Ovary (tissue), 3 donors: ENCODE measurements at regions not wholly inside any gene's neighbourhood (a gene's known extent, or its start where the extent isn't known, plus 50 kb on each side); places are given as distances from the start of the nearest gene placed in this dataset.

Experiments
- EP300 ChIP-seq: sonication (generic); formaldehyde crosslinking; IDR thresholded peaks from one replicate; pipeline ENCODE4 v1.6.1; 2017; ENCODE audit warnings: antibody characterized with exemption
- POLR2A ChIP-seq: fragments of 450-650 bp; IDR thresholded peaks from one replicate; pipeline ENCODE4 v1.6.1; 2017; ENCODE audit warnings: antibody characterized with exemption, mild to moderate bottlenecking, moderate library complexity
- TF ChIP-seq, protein P1 (sequence below), 3 donors: fragments of 450-650 bp in 2 of 3; fragments of 200-600 bp in 1 of 3; IDR thresholded peaks; one replicate each; pipeline versions ENCODE4 v1.5.1 to v1.8.0; 2016 to 2022; ENCODE audit warnings: antibody characterized with exemption in 3 of 3, mild to moderate bottlenecking in 1 of 3
- donor health status: DM: no; HTN: no; CAD: no.

GRCh38 chr2:4635289-4635688 is 931.9 kb downstream of the DCDC2C start:
- TF ChIP-seq, protein P1, sequence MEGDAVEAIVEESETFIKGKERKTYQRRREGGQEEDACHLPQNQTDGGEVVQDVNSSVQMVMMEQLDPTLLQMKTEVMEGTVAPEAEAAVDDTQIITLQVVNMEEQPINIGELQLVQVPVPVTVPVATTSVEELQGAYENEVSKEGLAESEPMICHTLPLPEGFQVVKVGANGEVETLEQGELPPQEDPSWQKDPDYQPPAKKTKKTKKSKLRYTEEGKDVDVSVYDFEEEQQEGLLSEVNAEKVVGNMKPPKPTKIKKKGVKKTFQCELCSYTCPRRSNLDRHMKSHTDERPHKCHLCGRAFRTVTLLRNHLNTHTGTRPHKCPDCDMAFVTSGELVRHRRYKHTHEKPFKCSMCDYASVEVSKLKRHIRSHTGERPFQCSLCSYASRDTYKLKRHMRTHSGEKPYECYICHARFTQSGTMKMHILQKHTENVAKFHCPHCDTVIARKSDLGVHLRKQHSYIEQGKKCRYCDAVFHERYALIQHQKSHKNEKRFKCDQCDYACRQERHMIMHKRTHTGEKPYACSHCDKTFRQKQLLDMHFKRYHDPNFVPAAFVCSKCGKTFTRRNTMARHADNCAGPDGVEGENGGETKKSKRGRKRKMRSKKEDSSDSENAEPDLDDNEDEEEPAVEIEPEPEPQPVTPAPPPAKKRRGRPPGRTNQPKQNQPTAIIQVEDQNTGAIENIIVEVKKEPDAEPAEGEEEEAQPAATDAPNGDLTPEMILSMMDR (IDR thresholded peaks at IDR 0.05) = no peak
- TF ChIP-seq POLR2A = no peak
- no peak for TF ChIP-seq EP300
